Spleen (tissue), 11 donors: ENCODE measurements at regions not wholly inside any gene's neighbourhood (a gene's known extent, or its start where the extent isn't known, plus 50 kb on each side); places are given as distances from the start of the nearest gene placed in this dataset.

Source experiments
- DNase-seq: peaks from one replicate; pipeline ENCODE4 v3.0.0-alpha.2; 2020
- H3K27ac ChIP-seq, 8 donors: fragments of 200-600 bp; sonication (generic) in 7 of 8; 1 replicate in 4 of 8; 2 replicates in 4 of 8; pipeline versions ENCODE4 v1.5.0 to v1.8.0; 2016 to 2021; ENCODE audit warnings: inconsistent platforms in 4 of 8, mild to moderate bottlenecking in 4 of 8, moderate library complexity in 1 of 8
- H3K27me3 ChIP-seq, 7 donors: fragments of 200-600 bp; sonication (generic) in 6 of 7; replicated peaks in 1 of 7; 1 replicate in 4 of 7; 2 replicates in 3 of 7; pipeline versions ENCODE4 v1.5.0 to v1.8.0; 2016 to 2021; ENCODE audit warnings: inconsistent platforms in 3 of 7, mild to moderate bottlenecking in 1 of 7
- H3K36me3 ChIP-seq, 6 donors: fragments of 200-600 bp; sonication (generic) in 5 of 6; 1 replicate in 4 of 6; 2 replicates in 2 of 6; pipeline versions ENCODE4 v1.5.0 to v1.8.0; 2016 to 2021; ENCODE audit warnings: inconsistent platforms in 2 of 6
- H3K4me1 ChIP-seq, 6 donors: fragments of 200-600 bp; sonication (generic) in 5 of 6; 1 replicate in 3 of 6; 2 replicates in 3 of 6; pipeline versions ENCODE4 v1.5.0 to v1.8.0; 2016 to 2021; ENCODE audit warnings: inconsistent platforms in 3 of 6
- H3K4me3 ChIP-seq, 8 donors: fragments of 200-600 bp; sonication (generic) in 7 of 8; 1 replicate in 4 of 8; 2 replicates in 4 of 8; pipeline versions ENCODE4 v1.5.0 to v1.8.0; 2016 to 2021; ENCODE audit warnings: inconsistent platforms in 4 of 8, mild to moderate bottlenecking in 4 of 8, moderate library complexity in 2 of 8
- H3K9me3 ChIP-seq, 8 donors: fragments of 200-600 bp; sonication (generic) in 7 of 8; 1 replicate in 4 of 8; 2 replicates in 4 of 8; pipeline versions ENCODE4 v1.5.0 to v1.8.0; 2016 to 2021; ENCODE audit warnings: inconsistent platforms in 4 of 8
- CTCF ChIP-seq, 11 experiments: fragments of 200-600 bp in 7 of 11; fragments of 450-650 bp in 4 of 11; sonication (generic) in 4 of 11; IDR thresholded peaks in 8 of 11; conservative IDR thresholded peaks in 3 of 11; 1 replicate in 7 of 11; 2 replicates in 4 of 11; pipeline versions ENCODE4 v1.4.0 to v1.8.0; 2016 to 2021; ENCODE audit warnings: antibody characterized with exemption in 11 of 11, inconsistent platforms in 4 of 11, mild to moderate bottlenecking in 1 of 11
- POLR2A ChIP-seq, 3 donors: fragments of 450-650 bp; IDR thresholded peaks; one replicate each; pipeline ENCODE4 v1.5.1; 2017; ENCODE audit warnings: antibody characterized with exemption in 3 of 3, mild to moderate bottlenecking in 1 of 3
- POLR2AphosphoS5 ChIP-seq, 3 donors: sonication (generic); formaldehyde crosslinking; IDR thresholded peaks; one replicate each; pipeline ENCODE4 v1.5.1; 2017; ENCODE audit warnings: antibody characterized with exemption in 3 of 3
- WGBS, 5 donors: extraction: QIAGEN DNeasy Blood & Tissue Kit in 3 of 5; methylation state at CpG; one replicate each; pipeline versions ENCODE4 v1.1.5 to v1.1.7; 2013 to 2018; 5-methylcytosine and 5-hydroxymethylcytosine counted together
- intact Hi-C: fragments of 100-400 bp; cut with DNase I; formaldehyde crosslinking; loops from one replicate; pipeline ENCODE4 v1.15.0; 2023; ENCODE audit warnings: low total_unique reads
- donor health status: healthy with polysubstance abuse.
- donor health status: DM: no; HTN: no; CAD: no; lungs with moderate emphysema.
- donor health status: DM: no; HTN: no; CAD: no.
- donor health status: Bipolar disorder and iron deficiency.
- donor health status: healthy.
- donor health status: DM: no; HTN: no; CAD: no.
- donor health status: DM: yes; HTN: yes; CAD: no.

GRCh38 chr6:51513891-51514747, 573.3 kb downstream of the PKHD1 start:
- Histone ChIP-seq H3K36me3 (no peaks in the 10 kb centered on the region), H3K27me3 (no peaks in the 10 kb centered on the region), H3K27ac (no peak overlapping the region), H3K4me3 (no peak overlapping the region), H3K4me1 (no peaks in the 10 kb centered on the region), H3K9me3 (peaks cover 0 to 20% (median 12%) of the 10 kb centered on the region in 8 donors)
- intact Hi-C loops, result no loop called here
- TF ChIP-seq POLR2A (IDR thresholded peaks at IDR 0.05) (no peak), CTCF (IDR thresholded peaks at IDR 0.05 in 8 of 11, conservative IDR thresholded peaks at IDR 0.05 in 3 of 11) (no peak), POLR2AphosphoS5 (IDR thresholded peaks at IDR 0.05) (no peak)
- WGBS, 5 donors, result 68 to 77% (median 71%) methylated on average over 13 of the region's 13 CpGs
- DNase-seq, result no peak

- Histone ChIP-seq H3K4me1 (no peaks in the 10 kb centered on the region), H3K9me3 (peaks cover 0 to 20% (median 12%) of the 10 kb centered on the region in 8 donors), H3K27ac (no peak overlapping the region), H3K36me3 (no peaks in the 10 kb centered on the region), H3K4me3 (no peak overlapping the region), H3K27me3 (no peaks in the 10 kb centered on the region)
- no peak for DNase-seq
- TF ChIP-seq POLR2A (IDR thresholded peaks at IDR 0.05) (no peak), CTCF (IDR thresholded peaks at IDR 0.05 in 8 of 11, conservative IDR thresholded peaks at IDR 0.05 in 3 of 11) (no peak), POLR2AphosphoS5 (IDR thresholded peaks at IDR 0.05) (no peak)
- WGBS, 5 donors, result 59 to 76% (median 64%) methylated on average over 1 of the region's 1 CpG
- intact Hi-C loops, result no loop called here
Measured at GRCh38 chr6:51514748-51515402, 572.5 kb downstream of the PKHD1 start.

GRCh38 chr6:51526049-51526448, 561.4 kb downstream of the PKHD1 start:
- Histone ChIP-seq H3K36me3 (no peaks in the 10 kb centered on the region), H3K27me3 (no peaks in the 10 kb centered on the region), H3K4me1 (no peaks in the 10 kb centered on the region), H3K9me3 (no peaks in the 10 kb centered on the region), H3K27ac (no peak overlapping the region), H3K4me3 (no peak overlapping the region)
- 86 to 94% (median 91%) methylated on average over 3 of the region's 3 CpGs for WGBS, 5 donors
- intact Hi-C loops, result no loop called here
- no peak for DNase-seq
- TF ChIP-seq POLR2AphosphoS5 (IDR thresholded peaks at IDR 0.05) (no peak), POLR2A (IDR thresholded peaks at IDR 0.05) (no peak), CTCF (IDR thresholded peaks at IDR 0.05 in 8 of 11, conservative IDR thresholded peaks at IDR 0.05 in 3 of 11) (no peak)

- TF ChIP-seq POLR2AphosphoS5 (IDR thresholded peaks at IDR 0.05), result no peak
- no peak for TF ChIP-seq POLR2A (IDR thresholded peaks at IDR 0.05)
- no peak for TF ChIP-seq CTCF (IDR thresholded peaks at IDR 0.05 in 8 of 11, conservative IDR thresholded peaks at IDR 0.05 in 3 of 11)
- intact Hi-C loops, result no loop called here
- WGBS, 5 donors, result 66 to 90% (median 84%) methylated on average over 4 to 5 of the region's 5 CpGs
- no peaks in the 10 kb centered on the region for H3K36me3 ChIP-seq
- no peak overlapping the region for H3K27ac ChIP-seq
- no peaks in the 10 kb centered on the region for H3K27me3 ChIP-seq
- H3K4me1 ChIP-seq, result no peaks in the 10 kb centered on the region
- no peak for DNase-seq
- H3K4me3 ChIP-seq, result no peak overlapping the region
- no peaks in the 10 kb centered on the region for H3K9me3 ChIP-seq
Measured at GRCh38 chr6:51526922-51527321, 560.5 kb downstream of the PKHD1 start.
